ENCODE measurements at regions not wholly inside any gene's neighbourhood (a gene's known extent, or its start where the extent isn't known, plus 50 kb on each side); places are given as distances from the start of the nearest gene placed in this dataset.

DNA sequence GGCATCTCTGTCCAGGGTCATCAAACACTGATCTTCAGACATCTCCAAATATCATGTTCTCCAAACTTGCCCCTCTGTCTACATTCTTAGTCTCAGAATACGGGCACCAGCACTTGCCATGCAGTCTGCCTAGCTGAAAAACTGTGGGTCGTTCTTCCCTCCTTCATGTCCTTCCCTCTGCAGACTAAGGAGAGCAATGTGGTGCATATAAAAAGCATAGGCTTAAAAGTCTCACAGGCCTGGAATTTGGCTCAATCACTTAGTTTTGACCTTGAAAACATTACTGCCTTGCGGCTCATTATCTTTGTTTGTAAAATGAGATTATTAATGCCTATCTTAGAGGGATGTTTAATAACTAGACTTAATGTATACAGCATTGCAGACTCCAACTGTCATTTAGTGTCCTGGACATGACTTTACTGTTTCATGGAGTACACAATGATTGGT lies 362.8 kb downstream of the NPR3 start:
- no peak overlapping the region for H3K9ac ChIP-seq (ENCODE audit: low read depth in 1 of 2, low read length in 2 of 2)

DNA sequence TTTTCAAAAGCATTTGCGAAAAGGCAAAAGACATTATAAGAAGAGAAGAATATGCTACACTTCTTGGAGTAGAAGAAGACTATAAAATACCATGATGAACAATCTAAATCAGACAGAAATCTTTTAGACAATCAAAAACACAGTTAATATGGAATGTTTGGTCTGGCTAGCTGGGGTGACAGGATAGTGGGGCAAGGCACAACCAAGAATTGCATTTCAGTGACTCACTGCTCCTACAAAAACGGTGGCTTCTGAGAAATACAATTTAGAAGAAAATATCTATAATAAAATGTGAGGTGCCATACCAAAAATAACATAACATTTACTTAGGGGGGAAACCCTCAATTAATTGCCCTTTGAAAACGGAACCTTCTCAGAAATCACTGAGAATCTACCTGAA lies 363.4 kb downstream of the NPR3 start:
- no peaks in the 10 kb centered on the region for H3K9me3 ChIP-seq (ENCODE audit: control insufficient read depth in 4 of 4, low read length in 3 of 4)
- 90% methylated on average over 3 of the region's 3 CpGs for WGBS
- no peak for TF ChIP-seq HNF4G (IDR thresholded peaks at IDR 0.05)
- TF ChIP-seq SP1 (IDR thresholded peaks at IDR 0.05), result no peak
- TF ChIP-seq, protein P1, sequence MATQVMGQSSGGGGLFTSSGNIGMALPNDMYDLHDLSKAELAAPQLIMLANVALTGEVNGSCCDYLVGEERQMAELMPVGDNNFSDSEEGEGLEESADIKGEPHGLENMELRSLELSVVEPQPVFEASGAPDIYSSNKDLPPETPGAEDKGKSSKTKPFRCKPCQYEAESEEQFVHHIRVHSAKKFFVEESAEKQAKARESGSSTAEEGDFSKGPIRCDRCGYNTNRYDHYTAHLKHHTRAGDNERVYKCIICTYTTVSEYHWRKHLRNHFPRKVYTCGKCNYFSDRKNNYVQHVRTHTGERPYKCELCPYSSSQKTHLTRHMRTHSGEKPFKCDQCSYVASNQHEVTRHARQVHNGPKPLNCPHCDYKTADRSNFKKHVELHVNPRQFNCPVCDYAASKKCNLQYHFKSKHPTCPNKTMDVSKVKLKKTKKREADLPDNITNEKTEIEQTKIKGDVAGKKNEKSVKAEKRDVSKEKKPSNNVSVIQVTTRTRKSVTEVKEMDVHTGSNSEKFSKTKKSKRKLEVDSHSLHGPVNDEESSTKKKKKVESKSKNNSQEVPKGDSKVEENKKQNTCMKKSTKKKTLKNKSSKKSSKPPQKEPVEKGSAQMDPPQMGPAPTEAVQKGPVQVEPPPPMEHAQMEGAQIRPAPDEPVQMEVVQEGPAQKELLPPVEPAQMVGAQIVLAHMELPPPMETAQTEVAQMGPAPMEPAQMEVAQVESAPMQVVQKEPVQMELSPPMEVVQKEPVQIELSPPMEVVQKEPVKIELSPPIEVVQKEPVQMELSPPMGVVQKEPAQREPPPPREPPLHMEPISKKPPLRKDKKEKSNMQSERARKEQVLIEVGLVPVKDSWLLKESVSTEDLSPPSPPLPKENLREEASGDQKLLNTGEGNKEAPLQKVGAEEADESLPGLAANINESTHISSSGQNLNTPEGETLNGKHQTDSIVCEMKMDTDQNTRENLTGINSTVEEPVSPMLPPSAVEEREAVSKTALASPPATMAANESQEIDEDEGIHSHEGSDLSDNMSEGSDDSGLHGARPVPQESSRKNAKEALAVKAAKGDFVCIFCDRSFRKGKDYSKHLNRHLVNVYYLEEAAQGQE (IDR thresholded peaks at IDR 0.05), result no peak
- TF ChIP-seq, protein P2, sequence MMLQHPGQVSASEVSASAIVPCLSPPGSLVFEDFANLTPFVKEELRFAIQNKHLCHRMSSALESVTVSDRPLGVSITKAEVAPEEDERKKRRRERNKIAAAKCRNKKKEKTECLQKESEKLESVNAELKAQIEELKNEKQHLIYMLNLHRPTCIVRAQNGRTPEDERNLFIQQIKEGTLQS (IDR thresholded peaks at IDR 0.05), result no peak
- TF ChIP-seq, protein P3, sequence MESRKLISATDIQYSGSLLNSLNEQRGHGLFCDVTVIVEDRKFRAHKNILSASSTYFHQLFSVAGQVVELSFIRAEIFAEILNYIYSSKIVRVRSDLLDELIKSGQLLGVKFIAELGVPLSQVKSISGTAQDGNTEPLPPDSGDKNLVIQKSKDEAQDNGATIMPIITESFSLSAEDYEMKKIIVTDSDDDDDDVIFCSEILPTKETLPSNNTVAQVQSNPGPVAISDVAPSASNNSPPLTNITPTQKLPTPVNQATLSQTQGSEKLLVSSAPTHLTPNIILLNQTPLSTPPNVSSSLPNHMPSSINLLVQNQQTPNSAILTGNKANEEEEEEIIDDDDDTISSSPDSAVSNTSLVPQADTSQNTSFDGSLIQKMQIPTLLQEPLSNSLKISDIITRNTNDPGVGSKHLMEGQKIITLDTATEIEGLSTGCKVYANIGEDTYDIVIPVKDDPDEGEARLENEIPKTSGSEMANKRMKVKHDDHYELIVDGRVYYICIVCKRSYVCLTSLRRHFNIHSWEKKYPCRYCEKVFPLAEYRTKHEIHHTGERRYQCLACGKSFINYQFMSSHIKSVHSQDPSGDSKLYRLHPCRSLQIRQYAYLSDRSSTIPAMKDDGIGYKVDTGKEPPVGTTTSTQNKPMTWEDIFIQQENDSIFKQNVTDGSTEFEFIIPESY (IDR thresholded peaks at IDR 0.05), result no peak
- TF ChIP-seq YY1 (IDR thresholded peaks at IDR 0.05), result no peak
- TF ChIP-seq FOXA1 (IDR thresholded peaks at IDR 0.05), result no peak
- no peak for TF ChIP-seq RXRA (IDR thresholded peaks at IDR 0.05)
- no peak for TF ChIP-seq FOXA2 (IDR thresholded peaks at IDR 0.05)
- TF ChIP-seq HNF4A (conservative IDR thresholded peaks at IDR 0.05), result no peak
- TF ChIP-seq, protein P4, sequence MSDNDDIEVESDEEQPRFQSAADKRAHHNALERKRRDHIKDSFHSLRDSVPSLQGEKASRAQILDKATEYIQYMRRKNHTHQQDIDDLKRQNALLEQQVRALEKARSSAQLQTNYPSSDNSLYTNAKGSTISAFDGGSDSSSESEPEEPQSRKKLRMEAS (IDR thresholded peaks at IDR 0.05), result no peak
- no peak for TF ChIP-seq TAF1 (conservative IDR thresholded peaks at IDR 0.05)
- TF ChIP-seq, protein P5, sequence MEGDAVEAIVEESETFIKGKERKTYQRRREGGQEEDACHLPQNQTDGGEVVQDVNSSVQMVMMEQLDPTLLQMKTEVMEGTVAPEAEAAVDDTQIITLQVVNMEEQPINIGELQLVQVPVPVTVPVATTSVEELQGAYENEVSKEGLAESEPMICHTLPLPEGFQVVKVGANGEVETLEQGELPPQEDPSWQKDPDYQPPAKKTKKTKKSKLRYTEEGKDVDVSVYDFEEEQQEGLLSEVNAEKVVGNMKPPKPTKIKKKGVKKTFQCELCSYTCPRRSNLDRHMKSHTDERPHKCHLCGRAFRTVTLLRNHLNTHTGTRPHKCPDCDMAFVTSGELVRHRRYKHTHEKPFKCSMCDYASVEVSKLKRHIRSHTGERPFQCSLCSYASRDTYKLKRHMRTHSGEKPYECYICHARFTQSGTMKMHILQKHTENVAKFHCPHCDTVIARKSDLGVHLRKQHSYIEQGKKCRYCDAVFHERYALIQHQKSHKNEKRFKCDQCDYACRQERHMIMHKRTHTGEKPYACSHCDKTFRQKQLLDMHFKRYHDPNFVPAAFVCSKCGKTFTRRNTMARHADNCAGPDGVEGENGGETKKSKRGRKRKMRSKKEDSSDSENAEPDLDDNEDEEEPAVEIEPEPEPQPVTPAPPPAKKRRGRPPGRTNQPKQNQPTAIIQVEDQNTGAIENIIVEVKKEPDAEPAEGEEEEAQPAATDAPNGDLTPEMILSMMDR (IDR thresholded peaks at IDR 0.05; ENCODE audit: low read depth, low read length, missing input control), result no peak
- no peak for TF ChIP-seq GABPA (IDR thresholded peaks at IDR 0.05 in 1 of 2, conservative IDR thresholded peaks at IDR 0.05 in 1 of 2)
- TF ChIP-seq JUND (IDR thresholded peaks at IDR 0.05), result no peak
- no peak for TF ChIP-seq RAD21 (IDR thresholded peaks at IDR 0.05)
- no peak for TF ChIP-seq NR2F2 (IDR thresholded peaks at IDR 0.05)
- no peaks in the 10 kb centered on the region for H3K36me3 ChIP-seq (ENCODE audit: control insufficient read depth in 4 of 4, insufficient read depth in 3 of 4, low read depth in 1 of 4, low read length in 3 of 4)
- H3K4me1 ChIP-seq (ENCODE audit: control insufficient read depth in 4 of 4, insufficient read depth in 4 of 4, low read length in 3 of 4), result no peaks in the 10 kb centered on the region
- H3K27me3 ChIP-seq (ENCODE audit: control insufficient read depth in 4 of 4, insufficient read depth in 4 of 4, low read length in 3 of 4), result no peaks in the 10 kb centered on the region
- no peak overlapping the region for H3K27ac ChIP-seq (ENCODE audit: low read depth in 1 of 2, low read length in 2 of 2)
- no peak for DNase-seq (ENCODE audit: low spot score)
- H3K9ac ChIP-seq (ENCODE audit: low read depth in 1 of 2, low read length in 2 of 2), result no peak overlapping the region
- H3K4me3 ChIP-seq (ENCODE audit: low read depth in 1 of 3, low read length in 3 of 3), result no peak overlapping the region

More for the DNA sequence above, 362.8 kb downstream of the NPR3 start:
- no peak overlapping the region for H3K4me3 ChIP-seq (ENCODE audit: low read depth in 1 of 3, low read length in 3 of 3)
- H3K36me3 ChIP-seq (ENCODE audit: control insufficient read depth in 4 of 4, insufficient read depth in 3 of 4, low read depth in 1 of 4, low read length in 3 of 4), result no peaks in the 10 kb centered on the region
- H3K4me1 ChIP-seq (ENCODE audit: control insufficient read depth in 4 of 4, insufficient read depth in 4 of 4, low read length in 3 of 4), result no peaks in the 10 kb centered on the region
- no peak overlapping the region for H3K27ac ChIP-seq (ENCODE audit: low read depth in 1 of 2, low read length in 2 of 2)
- WGBS, result 58% methylated on average over 3 of the region's 3 CpGs
- no peak for DNase-seq (ENCODE audit: low spot score)
- TF ChIP-seq HNF4G (IDR thresholded peaks at IDR 0.05), result no peak
- H3K9me3 ChIP-seq (ENCODE audit: control insufficient read depth in 4 of 4, low read length in 3 of 4), result no peaks in the 10 kb centered on the region
- H3K27me3 ChIP-seq (ENCODE audit: control insufficient read depth in 4 of 4, insufficient read depth in 4 of 4, low read length in 3 of 4), result no peaks in the 10 kb centered on the region
